A673 (cell line): ENCODE measurements at regions not wholly inside any gene's neighbourhood (a gene's known extent, or its start where the extent isn't known, plus 50 kb on each side); places are given as distances from the start of the nearest gene placed in this dataset.

ENCODE experiments used
- EZH2 ChIP-seq: fragments of 200-600 bp; sonication (generic); IDR thresholded peaks from 2 replicates; pipeline ENCODE4 v1.6.1; 2017; ENCODE audit warnings: borderline replicate concordance, low read depth, mild to moderate bottlenecking, mixed read lengths, antibody characterized with exemption, low read length; ENCODE audit not compliant: poor library complexity, severe bottlenecking
- TF ChIP-seq, protein P1 (sequence below): fragments of 300-800, 200-600 bp; sonication (generic); conservative IDR thresholded peaks from 2 replicates; pipeline ENCODE4 v1.5.1; 2017; ENCODE audit warnings: low read depth, mild to moderate bottlenecking, antibody characterized with exemption, low read length, moderate library complexity, mixed read lengths

DNA sequence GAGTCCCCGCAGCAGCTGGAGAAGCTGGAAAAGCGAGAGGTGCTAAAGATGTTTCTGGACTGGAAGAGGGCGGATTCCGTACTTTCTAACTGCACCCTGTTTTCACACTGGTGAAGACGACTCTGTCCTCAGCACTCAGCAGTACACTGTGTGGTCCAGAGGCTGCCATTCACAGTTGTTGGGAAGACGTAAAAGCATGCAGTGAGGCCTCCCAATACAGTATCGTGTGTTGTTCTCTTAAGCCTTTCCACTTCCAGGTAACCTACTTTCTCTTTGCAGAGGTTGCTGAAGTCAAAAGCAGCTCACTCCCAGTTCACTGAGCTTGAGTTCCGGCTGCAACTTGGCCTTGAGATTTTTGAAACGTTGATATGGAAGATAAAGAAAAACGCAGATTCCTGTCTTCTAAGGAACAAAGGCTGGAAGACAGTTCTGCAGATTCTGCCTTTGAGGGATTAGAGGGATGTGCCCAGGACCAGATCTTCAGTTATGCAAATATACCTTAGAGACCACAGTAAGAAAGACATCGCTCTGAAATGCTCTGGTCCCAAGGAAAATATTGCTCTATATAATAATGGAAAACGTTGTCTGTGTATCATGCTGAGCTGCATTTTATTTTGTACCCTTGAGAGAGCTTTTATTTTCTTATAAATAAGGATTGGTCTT, 540.9 kb downstream of the TRIML1 start:
- TF ChIP-seq, protein P1, sequence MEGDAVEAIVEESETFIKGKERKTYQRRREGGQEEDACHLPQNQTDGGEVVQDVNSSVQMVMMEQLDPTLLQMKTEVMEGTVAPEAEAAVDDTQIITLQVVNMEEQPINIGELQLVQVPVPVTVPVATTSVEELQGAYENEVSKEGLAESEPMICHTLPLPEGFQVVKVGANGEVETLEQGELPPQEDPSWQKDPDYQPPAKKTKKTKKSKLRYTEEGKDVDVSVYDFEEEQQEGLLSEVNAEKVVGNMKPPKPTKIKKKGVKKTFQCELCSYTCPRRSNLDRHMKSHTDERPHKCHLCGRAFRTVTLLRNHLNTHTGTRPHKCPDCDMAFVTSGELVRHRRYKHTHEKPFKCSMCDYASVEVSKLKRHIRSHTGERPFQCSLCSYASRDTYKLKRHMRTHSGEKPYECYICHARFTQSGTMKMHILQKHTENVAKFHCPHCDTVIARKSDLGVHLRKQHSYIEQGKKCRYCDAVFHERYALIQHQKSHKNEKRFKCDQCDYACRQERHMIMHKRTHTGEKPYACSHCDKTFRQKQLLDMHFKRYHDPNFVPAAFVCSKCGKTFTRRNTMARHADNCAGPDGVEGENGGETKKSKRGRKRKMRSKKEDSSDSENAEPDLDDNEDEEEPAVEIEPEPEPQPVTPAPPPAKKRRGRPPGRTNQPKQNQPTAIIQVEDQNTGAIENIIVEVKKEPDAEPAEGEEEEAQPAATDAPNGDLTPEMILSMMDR = no peak
- no peak for TF ChIP-seq EZH2
